GM12864 (cell line): ENCODE measurements at regions not wholly inside any gene's neighbourhood (a gene's known extent, or its start where the extent isn't known, plus 50 kb on each side); places are given as distances from the start of the nearest gene placed in this dataset.

ENCODE experiments used
- DNase-seq: peaks from one replicate; pipeline ENCODE4 v3.0.0-alpha.2; 2011; ENCODE audit warnings: low read depth
- H3K4me3 ChIP-seq: 2 replicates; pipeline ENCODE4 v1.5.1; 2011; ENCODE audit warnings: mild to moderate bottlenecking, low read depth, low read length, control low read depth
- CTCF ChIP-seq: IDR thresholded peaks from 2 replicates; pipeline ENCODE4 v1.5.1; 2011; ENCODE audit warnings: low read depth, mild to moderate bottlenecking, moderate library complexity, low read length, control low read depth, inconsistent platforms; ENCODE audit errors: missing control alignments

- no peak for TF ChIP-seq CTCF
- no peak for DNase-seq
- no peak overlapping the region for H3K4me3 ChIP-seq
Observed at GRCh38 chr6:99030915-99031314, 83.2 kb upstream of the FBXL4 start.

GRCh38 chr6:99026135-99026534 lies 78.4 kb upstream of the FBXL4 start:
- DNase-seq = no peak
- H3K4me3 ChIP-seq = no peak overlapping the region
- no peak for TF ChIP-seq CTCF

- no peak overlapping the region for H3K4me3 ChIP-seq
- DNase-seq = no peak
- TF ChIP-seq CTCF = no peak
Observed at GRCh38 chr6:99024089-99024488, 76.3 kb upstream of the FBXL4 start.

- no peak overlapping the region for H3K4me3 ChIP-seq
- DNase-seq = no peak
- TF ChIP-seq CTCF = no peak
Observed at GRCh38 chr6:99022039-99022609, 74.4 kb upstream of the FBXL4 start.

- no peak for DNase-seq
- no peak for TF ChIP-seq CTCF
- H3K4me3 ChIP-seq = no peak overlapping the region
Observed at GRCh38 chr6:99019381-99019780, 71.6 kb upstream of the FBXL4 start.

- no peak for TF ChIP-seq CTCF
- no peak overlapping the region for H3K4me3 ChIP-seq
- no peak for DNase-seq
Observed at GRCh38 chr6:99017150-99017549, 69.4 kb upstream of the FBXL4 start.

GRCh38 chr6:99016355-99016754 lies 68.6 kb upstream of the FBXL4 start:
- H3K4me3 ChIP-seq = no peak overlapping the region
- DNase-seq = no peak
- TF ChIP-seq CTCF = no peak
